NCI-H1048 (cell line): ENCODE measurements at regions not wholly inside any gene's neighbourhood (a gene's known extent, or its start where the extent isn't known, plus 50 kb on each side); places are given as distances from the start of the nearest gene placed in this dataset.
"Not testable (repeated sequence)": the region's sequence is repeated elsewhere in the genome, so short reads cannot be mapped to it uniquely, and the experiment has no call there.

Experiments used
- DNase-seq: peaks from one replicate; lab custom pipeline; 2025; lab: John Stamatoyannopoulos, UW

GRCh38 chr10:63675171-63675570 lies 154.0 kb downstream of the REEP3 start:
- DNase-seq = no peak

- no peak for DNase-seq
Measured at GRCh38 chr10:63677001-63677400, 155.8 kb downstream of the REEP3 start.

- DNase-seq = not testable (repeated sequence)
Measured at GRCh38 chr10:63680545-63680944, 159.3 kb downstream of the REEP3 start.

GRCh38 chr10:63681993-63682697 lies 160.9 kb downstream of the REEP3 start:
- no peak for DNase-seq

- not testable (repeated sequence) for DNase-seq
Measured at GRCh38 chr10:63682698-63683052, 161.5 kb downstream of the REEP3 start.

GRCh38 chr10:63683223-63683622 lies 162.0 kb downstream of the REEP3 start:
- no peak for DNase-seq

- DNase-seq = no peak
Measured at GRCh38 chr10:63683686-63684085, 162.5 kb downstream of the REEP3 start.

GRCh38 chr10:63684257-63684936 lies 163.2 kb downstream of the REEP3 start:
- DNase-seq = no peak

GRCh38 chr10:63689768-63690167 lies 168.6 kb downstream of the REEP3 start:
- no peak for DNase-seq

- no peak for DNase-seq
Measured at GRCh38 chr10:63692220-63692896, 171.2 kb downstream of the REEP3 start.

- DNase-seq = not testable (repeated sequence)
Measured at GRCh38 chr10:63693021-63693420, 171.8 kb downstream of the REEP3 start.

- no peak for DNase-seq
Measured at GRCh38 chr10:63696205-63696604, 175.0 kb downstream of the REEP3 start.

- no peak for DNase-seq
Measured at GRCh38 chr10:63697956-63698786, 177.0 kb downstream of the REEP3 start.

GRCh38 chr10:63698787-63699150 lies 177.6 kb downstream of the REEP3 start:
- DNase-seq = no peak

- no peak for DNase-seq
Measured at GRCh38 chr10:63699785-63700613, 178.8 kb downstream of the REEP3 start.

- DNase-seq = no peak
Measured at GRCh38 chr10:63700631-63701156, 179.5 kb downstream of the REEP3 start.

GRCh38 chr10:63702092-63702491 lies 180.9 kb downstream of the REEP3 start:
- DNase-seq = no peak

GRCh38 chr10:63703113-63703670 lies 182.0 kb downstream of the REEP3 start:
- DNase-seq = no peak

- no peak for DNase-seq
Measured at GRCh38 chr10:63703740-63704345, 182.6 kb downstream of the REEP3 start.

GRCh38 chr10:63707254-63707910 lies 186.2 kb downstream of the REEP3 start:
- no peak for DNase-seq
